HepG2 (cell line): ENCODE measurements at regions not wholly inside any gene's neighbourhood (a gene's known extent, or its start where the extent isn't known, plus 50 kb on each side); places are given as distances from the start of the nearest gene placed in this dataset.

Source experiments
- ATAC-seq: fragments of 200-7000 bp; cut with Tn5 transposase; 3 replicates; pipeline ENCODE4 v1.9.1; 2020; ENCODE audit warnings: mild to moderate bottlenecking, moderate library complexity
- BruUV-seq: library from RNA; stranded (reverse); fragments of 400-500 nt; replicated peaks from 2 replicates; lab custom pipeline; 2021; lab: Mats Ljungman, UMichigan
- CTCF ChIA-PET: fragments of 300-600 bp; formaldehyde crosslinking; extraction: SDS; loops from one replicate; lab custom pipeline; 2021; ENCODE audit warnings: low total read pairs, inconsistent platforms, low intra/inter-chr PET ratio; lab: Yijun Ruan, JAX
- POLR2A ChIA-PET: fragments of 350-600 bp; sonication (Branson Sonifier 250); formaldehyde crosslinking; loops from one replicate; lab custom pipeline; 2020; ENCODE audit warnings: antibody characterized with exemption, inconsistent platforms; lab: Yijun Ruan, JAX
- DNase-seq: peaks from one replicate; pipeline ENCODE4 v3.0.0-alpha.2; 2015; ENCODE audit warnings: low spot score
- FAIRE-seq: peaks from 3 replicates; lab custom pipeline; 2011; peaks lifted over from hg19 to GRCh38; lab: Jason Lieb, UNC
- H2AFZ ChIP-seq: one replicate; pipeline ENCODE4 v1.6.1; 2011; ENCODE audit warnings: low read length, inconsistent platforms
- H3K27ac ChIP-seq: fragments of 300-600 bp; 3 replicates; pipeline ENCODE4 v1.8.0; 2011; ENCODE audit warnings: mixed run types, mild to moderate bottlenecking, mixed read lengths, low read length, inconsistent platforms; ENCODE audit not compliant: insufficient read depth; ENCODE audit errors: extremely low read length
- H3K27me3 ChIP-seq, 2 experiments: fragments of 200-600 bp in 1 of 2; 2 replicates in 1 of 2; 3 replicates in 1 of 2; pipeline versions ENCODE4 v1.6.0 to v1.8.0; 2011; ENCODE audit warnings: low read length in 2 of 2, mild to moderate bottlenecking in 2 of 2, moderate library complexity in 2 of 2, inconsistent platforms in 1 of 2; ENCODE audit not compliant: insufficient read depth in 2 of 2, control insufficient read depth in 1 of 2
- H3K36me3 ChIP-seq, 2 experiments: fragments of 200-600 bp in 1 of 2; replicated peaks in 1 of 2; 2 replicates in 1 of 2; 3 replicates in 1 of 2; pipeline versions ENCODE4 v1.5.1 to v1.8.0; 2011; ENCODE audit warnings: low read length in 2 of 2, inconsistent platforms in 1 of 2; ENCODE audit not compliant: insufficient read depth in 2 of 2, control insufficient read depth in 1 of 2
- H3K4me1 ChIP-seq: 2 replicates; pipeline ENCODE4 v1.5.1; 2012; ENCODE audit warnings: low read length, inconsistent platforms; ENCODE audit not compliant: insufficient read depth
- H3K4me2 ChIP-seq: 2 replicates; pipeline ENCODE4 v1.6.0; 2011; ENCODE audit warnings: low read depth, low read length, inconsistent platforms
- H3K4me3 ChIP-seq, 3 experiments: fragments of 200-600 bp in 1 of 3; sonication (generic), shearing (Covaris generic) in 1 of 3; replicated peaks in 1 of 3; 2 replicates each; pipeline ENCODE4 v1.5.1; 2011 to 2016; ENCODE audit warnings: low read length in 3 of 3, inconsistent platforms in 2 of 3, low read depth in 2 of 3, mild to moderate bottlenecking in 2 of 3, control low read depth in 1 of 3, mixed read lengths in 1 of 3; ENCODE audit not compliant: insufficient read depth in 1 of 3
- H3K79me2 ChIP-seq: one replicate; pipeline ENCODE4 v1.6.1; 2011; ENCODE audit warnings: low read length, inconsistent platforms; ENCODE audit not compliant: insufficient read depth
- H3K9ac ChIP-seq: 2 replicates; pipeline ENCODE4 v1.6.0; 2011; ENCODE audit warnings: mild to moderate bottlenecking, low read depth, low read length, inconsistent platforms; ENCODE audit not compliant: insufficient read depth
- H3K9me3 ChIP-seq: 2 replicates; pipeline ENCODE4 v1.5.1; 2012; ENCODE audit warnings: mild to moderate bottlenecking, low read length
- H4K20me1 ChIP-seq: 2 replicates; pipeline ENCODE4 v1.6.0; 2011; ENCODE audit warnings: inconsistent platforms, mild to moderate bottlenecking, low read length, moderate library complexity; ENCODE audit not compliant: insufficient read depth
- FOSL1 ChIP-seq: sonication (generic); formaldehyde crosslinking; IDR thresholded peaks from 2 replicates; pipeline ENCODE4 v1.9.0; 2021; ENCODE audit warnings: missing genetic modification reagents, borderline replicate concordance
- GABPA ChIP-seq, 2 experiments: IDR thresholded peaks; 2 replicates each; pipeline ENCODE4 v1.6.1; 2011 to 2016; ENCODE audit warnings: low read depth in 2 of 2, low read length in 1 of 2, missing biosample characterization in 1 of 2, missing genetic modification characterization in 1 of 2
- ZNF609 ChIP-seq: sonication (generic); formaldehyde crosslinking; IDR thresholded peaks from 2 replicates; pipeline ENCODE4 v1.4.0; 2020; ENCODE audit warnings: mild to moderate bottlenecking, missing genetic modification reagents, borderline replicate concordance
- WGBS: methylation state at CpG from one replicate; pipeline ENCODE4 v1.1.6; 2017; ENCODE audit warnings: low lambda C conversion rate; 5-methylcytosine and 5-hydroxymethylcytosine counted together
- in situ Hi-C: cut with HindIII; loops from 2 replicates; pipeline ENCODE4 v1.10.0; 2017; ENCODE audit warnings: low pct_unique_long_range_greater_than_20kb; ENCODE audit not compliant: extremely low pct_ligation_motif_present
- intact Hi-C: fragments of 100-400 bp; cut with micrococcal nuclease; formaldehyde crosslinking; loops from one replicate; pipeline ENCODE4 v1.10.0; 2022; ENCODE audit not compliant: unreplicated experiment

DNA sequence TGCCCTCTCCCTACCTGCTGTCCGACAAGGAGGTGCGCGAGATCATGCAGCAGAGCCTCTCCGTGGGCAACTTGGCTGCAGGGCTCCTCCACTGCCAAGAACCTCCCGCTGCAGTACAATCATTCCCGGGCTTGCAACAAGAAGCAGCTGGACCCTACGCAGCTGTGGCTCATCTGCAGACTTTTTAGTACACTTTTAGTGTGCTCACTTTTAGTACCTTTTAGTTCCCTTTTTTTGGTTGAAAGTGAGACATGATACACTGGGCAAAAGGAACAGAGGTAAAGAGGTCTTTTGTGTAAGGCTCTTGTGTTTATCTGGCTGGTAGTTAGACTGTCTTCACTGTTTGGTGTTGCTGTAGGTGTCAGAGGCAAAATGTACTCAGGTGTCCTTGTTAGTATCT, 58.1 kb upstream of the SPTLC1 start:
- WGBS: 71% methylated on average over 7 of the region's 7 CpGs
- Histone ChIP-seq H3K4me1 (no peaks in the 10 kb centered on the region), H3K9ac (no peak overlapping the region), H3K4me3 (no peak overlapping the region), H3K4me2 (no peak overlapping the region), H3K36me3 (no peaks in the 10 kb centered on the region), H3K27ac (no peak overlapping the region), H2AFZ (no peak overlapping the region), H3K27me3 (peaks cover 2 to 31% of the 10 kb centered on the region in 2 experiments; a peak in 3 of 5 replicates), H3K9me3 (no peaks in the 10 kb centered on the region), H3K79me2 (no peaks in the 10 kb centered on the region), H4K20me1 (no peaks in the 10 kb centered on the region)
- no peak for ATAC-seq
- BruUV-seq: no TSS peak
- no peak for DNase-seq
- no peak for TF ChIP-seq FOSL1
- no peak for TF ChIP-seq GABPA (IDR thresholded peaks at IDR 0.05; ENCODE audit: low read depth, low read length)
- TF ChIP-seq GABPA (CRISPR knock-in tag; IDR thresholded peaks at IDR 0.05; ENCODE audit: low read depth): no peak
- no peak for TF ChIP-seq ZNF609 (CRISPR knock-in tag)
- FAIRE-seq: no peak
- ChIA-PET POLR2A (interaction anchor here (0.6 kb wide), 1 partner anchor 16 kb away, joined by 3 read pairs; no protein-coding TSS in a partner anchor), CTCF (no interaction called here)
- in situ Hi-C loops: no loop called here
- intact Hi-C loops: no loop called here
